ENCODE measurements at regions not wholly inside any gene's neighbourhood (a gene's known extent, or its start where the extent isn't known, plus 50 kb on each side); places are given as distances from the start of the nearest gene placed in this dataset.
A peak's percentile ranks its signal among the peaks of the same experiment; 100 is the strongest.

DNA sequence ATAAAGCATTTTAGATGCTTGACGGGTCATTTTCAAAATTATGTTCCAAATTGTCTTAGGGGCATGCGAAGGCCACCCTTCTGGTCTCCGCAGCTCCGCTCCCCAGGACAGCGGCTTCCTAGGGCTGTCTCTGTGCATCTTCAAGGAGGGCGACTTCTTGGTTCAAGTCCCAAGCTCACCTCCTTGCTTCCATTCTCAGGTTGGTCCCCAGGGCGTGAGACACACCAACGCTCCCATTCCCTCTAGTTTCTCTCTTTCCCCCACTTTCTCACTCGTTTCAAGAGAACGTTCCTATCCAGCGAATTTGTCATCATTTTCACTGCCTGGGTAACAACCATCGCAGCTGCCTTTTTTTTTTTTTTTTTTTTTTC is 109.4 kb upstream of the CCND2 start:
- H2AK5ac ChIP-seq (ENCODE audit: low read depth, low read length), result no peak overlapping the region; the same call in 1 of the 2 replicates
- peak overlapping the region; percentile 94 for H2AFZ ChIP-seq (replicated peaks; ENCODE audit: low read length, poor library complexity)
- peak overlapping the region; percentile 7 for H3K27ac ChIP-seq (ENCODE audit: insufficient read depth, low read length)
- H3K23ac ChIP-seq (ENCODE audit: low read depth, low read length), result peak overlapping the region; percentile 14; the same call in 1 of the 2 replicates
- dilution Hi-C loops (cut with HindIII; ENCODE audit: low sequenced_read_pairs, unreplicated experiment) (no loop called here), in situ Hi-C loops (cut with MboI; ENCODE audit: low sequenced_read_pairs) (no loop called here), intact Hi-C loops (cut with micrococcal nuclease) (loop anchor here (2.0 kb wide), 1 partner anchor 23 kb away; no protein-coding TSS in a partner anchor)
- TF ChIP-seq CEBPB (IDR thresholded peaks at IDR 0.05; ENCODE audit: low read depth, low read length), result no peak
- TF ChIP-seq, protein P1, sequence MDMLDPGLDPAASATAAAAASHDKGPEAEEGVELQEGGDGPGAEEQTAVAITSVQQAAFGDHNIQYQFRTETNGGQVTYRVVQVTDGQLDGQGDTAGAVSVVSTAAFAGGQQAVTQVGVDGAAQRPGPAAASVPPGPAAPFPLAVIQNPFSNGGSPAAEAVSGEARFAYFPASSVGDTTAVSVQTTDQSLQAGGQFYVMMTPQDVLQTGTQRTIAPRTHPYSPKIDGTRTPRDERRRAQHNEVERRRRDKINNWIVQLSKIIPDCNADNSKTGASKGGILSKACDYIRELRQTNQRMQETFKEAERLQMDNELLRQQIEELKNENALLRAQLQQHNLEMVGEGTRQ (IDR thresholded peaks at IDR 0.05; ENCODE audit: low read depth, low read length), result no peak
- TF ChIP-seq NFE2L2 (IDR thresholded peaks at IDR 0.05; ENCODE audit: low read depth, low read length), result no peak
- TF ChIP-seq RFX5 (IDR thresholded peaks at IDR 0.05; ENCODE audit: low read depth, low read length), result no peak
- no peak for TF ChIP-seq MAFK (IDR thresholded peaks at IDR 0.05; ENCODE audit: low read depth, low read length)
- no peak for TF ChIP-seq RAD21 (IDR thresholded peaks at IDR 0.05; ENCODE audit: low read length)
- no peak for TF ChIP-seq POLR2A (IDR thresholded peaks at IDR 0.05; ENCODE audit: low read depth, low read length)
- TF ChIP-seq FOS (IDR thresholded peaks at IDR 0.05; ENCODE audit: low read depth, low read length), result no peak
- no peak for TF ChIP-seq MXI1 (IDR thresholded peaks at IDR 0.05; ENCODE audit: borderline replicate concordance, low read depth, low read length)
- TF ChIP-seq BHLHE40 (IDR thresholded peaks at IDR 0.05; ENCODE audit: low read depth, low read length), result no peak
- no peak for TF ChIP-seq RCOR1 (IDR thresholded peaks at IDR 0.05; ENCODE audit: insufficient replicate concordance, low read length)
- no peak for TF ChIP-seq SMC3 (IDR thresholded peaks at IDR 0.05; ENCODE audit: low read depth, low read length)
- no peak for TF ChIP-seq CHD1 (IDR thresholded peaks at IDR 0.05; ENCODE audit: low read depth, low read length)
- TF ChIP-seq, protein P2, sequence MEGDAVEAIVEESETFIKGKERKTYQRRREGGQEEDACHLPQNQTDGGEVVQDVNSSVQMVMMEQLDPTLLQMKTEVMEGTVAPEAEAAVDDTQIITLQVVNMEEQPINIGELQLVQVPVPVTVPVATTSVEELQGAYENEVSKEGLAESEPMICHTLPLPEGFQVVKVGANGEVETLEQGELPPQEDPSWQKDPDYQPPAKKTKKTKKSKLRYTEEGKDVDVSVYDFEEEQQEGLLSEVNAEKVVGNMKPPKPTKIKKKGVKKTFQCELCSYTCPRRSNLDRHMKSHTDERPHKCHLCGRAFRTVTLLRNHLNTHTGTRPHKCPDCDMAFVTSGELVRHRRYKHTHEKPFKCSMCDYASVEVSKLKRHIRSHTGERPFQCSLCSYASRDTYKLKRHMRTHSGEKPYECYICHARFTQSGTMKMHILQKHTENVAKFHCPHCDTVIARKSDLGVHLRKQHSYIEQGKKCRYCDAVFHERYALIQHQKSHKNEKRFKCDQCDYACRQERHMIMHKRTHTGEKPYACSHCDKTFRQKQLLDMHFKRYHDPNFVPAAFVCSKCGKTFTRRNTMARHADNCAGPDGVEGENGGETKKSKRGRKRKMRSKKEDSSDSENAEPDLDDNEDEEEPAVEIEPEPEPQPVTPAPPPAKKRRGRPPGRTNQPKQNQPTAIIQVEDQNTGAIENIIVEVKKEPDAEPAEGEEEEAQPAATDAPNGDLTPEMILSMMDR (conservative IDR thresholded peaks at IDR 0.05; ENCODE audit: low read depth, low read length), result no peak
- peak overlapping the region; percentile 41; the same call in 1 of the 2 replicates for H3K4me3 ChIP-seq (ENCODE audit: insufficient read depth, low read depth, low read length)
- ChIA-PET CTCF (interaction anchor here (0.6 to 0.8 kb wide), 2 partner anchors 77 to 126 kb away, joined by 3 read pairs; no protein-coding TSS in a partner anchor), POLR2A (ENCODE audit: unreplicated experiment) (interaction anchor here (0.5 to 0.9 kb wide), 6 partner anchors 9 to 950 kb away, joined by 3 to 9 read pairs (median 6); no protein-coding TSS in a partner anchor)
- H3K9me1 ChIP-seq (ENCODE audit: insufficient read depth, low read length), result no peaks in the 10 kb centered on the region
- H3K4me2 ChIP-seq (ENCODE audit: low read depth, low read length), result peak overlapping the region; percentile 2; the same call in 1 of the 2 replicates
- H3K4ac ChIP-seq (ENCODE audit: low read depth, low read length), result peak overlapping the region; percentile 5; the same call in 1 of the 2 replicates
- H3K9ac ChIP-seq (ENCODE audit: low read depth, low read length), result peak overlapping the region; percentile 45
- no peak overlapping the region for H2BK5ac ChIP-seq (ENCODE audit: low read depth, low read length, poor library complexity, severe bottlenecking)
- peak overlapping the region; percentile 39; the same call in 1 of the 2 replicates for H2BK20ac ChIP-seq (ENCODE audit: low read depth, low read length)
- peaks cover 2% of the 10 kb centered on the region; the same call in 1 of the 2 replicates for H3K4me1 ChIP-seq (ENCODE audit: control insufficient read depth, insufficient read depth, low read length)
- no TSS peak for BruUV-seq (replicated peaks)
- H3K27me3 ChIP-seq (ENCODE audit: control insufficient read depth, insufficient read depth, low read length), result peaks cover 1% of the 10 kb centered on the region; the same call in 1 of the 2 replicates
- DNase-seq (no peak), ATAC-seq (ENCODE audit: low read depth) (no peak)
- H4K8ac ChIP-seq (ENCODE audit: low read depth in 2 of 2, low read length in 2 of 2), result peak overlapping the region; percentile 59 to 62; a peak in 3 of 4 replicates
- 50% methylated on average over 6 of the region's 12 CpGs; no CpG with 5 or more reads in 1 of the 2 experiments for WGBS, 2 experiments (ENCODE audit: extremely low coverage in 2 of 2, insufficient read length in 1 of 2)
- no peak overlapping the region for H3K56ac ChIP-seq (ENCODE audit: extremely low read depth, insufficient read depth, low read length)
- no peak overlapping the region for H2AK9ac ChIP-seq (replicated peaks; ENCODE audit: low read depth, low read length, poor library complexity)
- H2BK120ac ChIP-seq (ENCODE audit: low read depth, low read length), result peak overlapping the region; percentile 82
- H4K20me1 ChIP-seq (ENCODE audit: insufficient read depth, low read length), result no peaks in the 10 kb centered on the region
- H3K14ac ChIP-seq (replicated peaks; ENCODE audit: low read depth, low read length), result no peak overlapping the region
- H3K18ac ChIP-seq (ENCODE audit: low read depth, low read length), result peak overlapping the region; percentile 34; the same call in 1 of the 2 replicates
- H4K5ac ChIP-seq (ENCODE audit: low read depth, low read length), result peak overlapping the region; percentile 30; the same call in 1 of the 2 replicates
- no peak overlapping the region for H2BK15ac ChIP-seq (ENCODE audit: low read depth, low read length)
- H3K9me3 ChIP-seq (ENCODE audit: control insufficient read depth, insufficient read depth, low read length), result no peaks in the 10 kb centered on the region
- no peaks in the 10 kb centered on the region for H3K79me1 ChIP-seq (ENCODE audit: low read depth in 1 of 2, low read length in 2 of 2)
- peak overlapping the region; percentile 66 for H4K91ac ChIP-seq (ENCODE audit: insufficient read depth, low read depth, low read length)
- H3K36me3 ChIP-seq (ENCODE audit: control insufficient read depth, insufficient read depth, low read length), result no peaks in the 10 kb centered on the region

Measured in IMR-90 (cell line).